LNCaP clone FGC (cell line): ENCODE measurements at regions not wholly inside any gene's neighbourhood (a gene's known extent, or its start where the extent isn't known, plus 50 kb on each side); places are given as distances from the start of the nearest gene placed in this dataset.

ENCODE experiments used
- DNase-seq: peaks from one replicate; pipeline ENCODE4 v3.0.0-alpha.2; 2011; ENCODE audit warnings: low read depth
- H3K4me3 ChIP-seq: 2 replicates; pipeline ENCODE4 v1.5.1; 2011; ENCODE audit warnings: mild to moderate bottlenecking, low read depth, low read length, control low read depth
- TF ChIP-seq, protein P1 (sequence below): IDR thresholded peaks from 2 replicates; pipeline ENCODE4 v1.5.1; 2012; ENCODE audit warnings: mild to moderate bottlenecking; ENCODE audit not compliant: control insufficient read depth, insufficient read depth; ENCODE audit errors: extremely low read depth

DNA sequence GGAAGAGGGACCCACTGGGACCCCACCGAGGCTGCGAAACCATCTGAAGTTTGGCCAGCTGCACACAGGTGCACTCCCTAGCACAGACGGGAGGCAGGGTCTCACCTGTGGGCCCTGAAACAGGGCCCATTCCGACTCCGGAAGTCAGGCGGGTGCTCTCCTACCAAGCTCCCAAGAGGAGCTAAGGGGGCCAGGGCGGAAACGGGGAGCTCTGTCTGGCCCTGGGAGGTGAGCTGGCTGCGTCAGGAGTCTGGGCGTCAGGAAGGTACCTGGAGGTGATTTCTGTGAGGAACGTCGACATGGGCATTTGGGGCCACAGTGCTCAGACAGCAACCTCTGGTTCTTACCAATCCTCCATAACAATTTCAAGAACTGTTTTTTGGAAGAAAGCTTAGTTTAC, 411.7 kb downstream of the TCERG1L start:
- H3K4me3 ChIP-seq: no peak overlapping the region
- TF ChIP-seq, protein P1, sequence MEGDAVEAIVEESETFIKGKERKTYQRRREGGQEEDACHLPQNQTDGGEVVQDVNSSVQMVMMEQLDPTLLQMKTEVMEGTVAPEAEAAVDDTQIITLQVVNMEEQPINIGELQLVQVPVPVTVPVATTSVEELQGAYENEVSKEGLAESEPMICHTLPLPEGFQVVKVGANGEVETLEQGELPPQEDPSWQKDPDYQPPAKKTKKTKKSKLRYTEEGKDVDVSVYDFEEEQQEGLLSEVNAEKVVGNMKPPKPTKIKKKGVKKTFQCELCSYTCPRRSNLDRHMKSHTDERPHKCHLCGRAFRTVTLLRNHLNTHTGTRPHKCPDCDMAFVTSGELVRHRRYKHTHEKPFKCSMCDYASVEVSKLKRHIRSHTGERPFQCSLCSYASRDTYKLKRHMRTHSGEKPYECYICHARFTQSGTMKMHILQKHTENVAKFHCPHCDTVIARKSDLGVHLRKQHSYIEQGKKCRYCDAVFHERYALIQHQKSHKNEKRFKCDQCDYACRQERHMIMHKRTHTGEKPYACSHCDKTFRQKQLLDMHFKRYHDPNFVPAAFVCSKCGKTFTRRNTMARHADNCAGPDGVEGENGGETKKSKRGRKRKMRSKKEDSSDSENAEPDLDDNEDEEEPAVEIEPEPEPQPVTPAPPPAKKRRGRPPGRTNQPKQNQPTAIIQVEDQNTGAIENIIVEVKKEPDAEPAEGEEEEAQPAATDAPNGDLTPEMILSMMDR: no peak
- DNase-seq: no peak

DNA sequence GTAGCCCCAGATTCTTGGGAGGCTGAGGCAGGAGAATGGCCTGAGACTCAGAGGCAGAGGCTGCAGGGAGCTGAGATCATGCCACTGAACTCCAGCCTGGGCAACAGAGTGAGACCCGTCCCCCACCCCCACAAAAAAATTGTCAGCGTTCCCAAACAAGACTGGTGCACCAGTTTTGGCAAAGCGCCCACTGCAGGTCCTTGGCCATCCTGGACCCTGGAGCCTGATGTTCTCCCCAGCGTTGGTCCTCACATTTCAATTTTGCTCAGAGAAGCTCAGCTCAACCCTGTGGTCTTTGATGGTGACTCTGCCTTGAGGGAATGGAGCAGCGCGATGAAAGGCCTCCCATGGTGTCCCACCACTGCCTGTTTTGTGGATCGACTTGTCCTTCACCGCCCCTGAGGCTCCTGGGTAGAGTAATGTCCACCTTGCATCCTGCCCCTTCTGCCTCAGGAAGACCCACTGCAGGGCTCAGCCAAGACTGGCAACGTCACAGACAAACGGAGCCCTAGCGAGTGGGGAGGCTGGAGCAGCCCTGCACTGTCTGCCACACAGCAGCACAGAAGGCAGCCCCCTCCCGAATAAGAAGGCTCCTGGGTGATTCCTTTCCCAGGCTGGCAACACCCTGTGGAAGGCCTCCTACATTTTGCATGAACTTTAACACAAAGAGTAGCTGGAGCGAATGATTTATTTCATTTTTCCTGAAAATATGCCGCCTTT, 410.9 kb downstream of the TCERG1L start:
- DNase-seq: no peak
- TF ChIP-seq, protein P1: no peak
- H3K4me3 ChIP-seq: no peak overlapping the region

DNA sequence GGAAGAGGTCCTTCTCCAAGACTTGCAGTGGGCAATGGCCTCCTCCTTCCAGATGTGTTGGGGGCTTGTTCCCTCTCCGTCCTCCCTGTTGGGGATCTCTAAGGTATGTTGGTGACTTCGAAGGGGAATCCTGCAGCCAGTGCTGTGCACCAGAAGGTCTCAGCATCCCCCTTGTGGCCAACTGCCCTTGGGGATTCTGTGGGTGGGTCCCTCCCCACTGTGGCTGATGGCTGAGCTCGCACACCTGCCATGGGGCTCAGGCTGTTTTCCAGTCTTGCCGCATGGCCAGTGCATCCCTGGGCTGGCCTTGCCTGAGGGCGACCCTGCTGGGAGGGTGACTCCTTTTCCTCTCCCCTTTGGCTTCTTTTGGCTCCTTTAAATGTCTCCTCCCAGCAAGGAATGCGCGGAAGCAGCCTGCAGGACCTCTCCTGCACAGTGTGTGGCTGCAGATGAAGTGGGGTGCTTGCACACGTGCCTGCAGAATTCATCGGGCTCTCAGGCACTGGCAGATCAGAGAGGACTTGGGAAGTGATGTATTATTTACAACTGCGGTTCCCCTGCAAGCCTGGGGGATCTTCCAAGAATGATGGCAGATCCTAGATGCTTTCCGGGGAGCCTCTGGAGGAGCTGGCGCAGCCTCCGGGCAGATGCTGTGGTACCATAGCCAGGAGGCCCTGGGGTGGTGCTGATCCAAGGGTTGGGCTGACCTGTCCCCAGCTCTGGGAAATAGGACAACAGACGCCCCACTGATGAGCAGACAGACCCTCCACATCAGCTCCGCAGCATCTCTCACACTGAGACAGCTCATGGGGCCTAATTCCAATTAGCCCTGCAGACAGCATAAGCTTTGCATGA, 410.0 kb downstream of the TCERG1L start:
- DNase-seq: no peak
- TF ChIP-seq, protein P1: no peak
- no peak overlapping the region for H3K4me3 ChIP-seq

DNA sequence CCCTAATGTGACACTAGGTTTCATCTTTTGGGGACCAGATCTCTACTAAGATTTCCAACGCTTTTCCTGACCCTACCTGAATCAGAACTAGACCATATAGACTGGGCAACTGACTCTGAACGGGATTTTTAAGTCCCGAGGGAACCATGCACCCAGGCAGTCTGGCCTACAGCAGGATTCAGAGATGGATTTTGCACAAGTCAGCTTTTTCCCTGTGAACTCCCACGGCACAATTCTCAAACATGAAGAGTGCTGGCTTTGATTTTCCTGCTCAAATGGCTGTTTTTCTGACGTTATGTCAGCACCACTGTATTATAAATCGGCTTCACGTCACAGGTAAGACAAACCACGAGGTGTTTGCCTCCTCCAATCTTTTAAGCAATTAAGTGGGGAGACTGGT, 409.1 kb downstream of the TCERG1L start:
- DNase-seq: no peak
- TF ChIP-seq, protein P1: no peak
- H3K4me3 ChIP-seq: no peak overlapping the region

DNA sequence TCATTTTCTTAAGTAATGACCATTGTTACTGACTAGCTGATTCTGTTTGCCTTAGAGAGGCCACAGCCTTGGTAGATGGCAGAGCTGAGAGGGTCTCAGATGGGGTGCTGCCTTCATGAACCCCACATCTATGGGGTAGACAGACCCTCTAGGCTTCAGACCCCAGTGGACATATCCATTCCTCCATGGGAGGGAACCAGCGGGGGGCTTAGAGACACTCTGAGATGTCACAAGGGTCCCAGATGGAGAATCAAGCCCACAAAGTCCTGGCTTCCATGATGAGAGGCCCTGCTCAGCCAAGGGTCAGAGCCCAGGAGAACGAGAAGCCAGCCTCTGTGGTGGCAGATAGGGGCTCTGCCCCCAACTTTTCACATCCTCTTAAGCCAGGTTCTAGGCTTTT, 408.6 kb downstream of the TCERG1L start:
- TF ChIP-seq, protein P1: no peak
- H3K4me3 ChIP-seq: no peak overlapping the region
- DNase-seq: no peak

DNA sequence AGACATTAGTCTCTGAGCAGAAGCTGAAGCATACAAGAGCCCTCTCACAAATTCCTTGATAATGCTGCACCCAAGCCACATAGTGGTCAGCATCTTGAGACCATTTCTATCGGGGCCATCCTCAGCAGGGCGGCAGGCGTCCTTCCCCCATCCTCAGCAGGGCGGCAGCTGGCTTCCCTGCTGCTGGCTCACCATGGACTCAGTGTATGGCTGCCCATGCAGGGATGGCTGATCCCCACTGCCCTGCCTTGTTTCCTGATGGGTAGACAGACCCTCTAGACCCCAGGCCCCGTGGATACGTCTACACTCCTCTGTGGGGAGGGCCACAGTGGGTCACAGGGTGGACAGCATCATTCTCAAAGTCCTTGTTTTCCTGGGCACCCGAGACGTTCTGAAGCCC, 406.8 kb downstream of the TCERG1L start:
- DNase-seq: no peak
- H3K4me3 ChIP-seq: no peak overlapping the region
- TF ChIP-seq, protein P1: no peak
